Peyer's patch (tissue), 4 donors: ENCODE measurements at regions not wholly inside any gene's neighbourhood (a gene's known extent, or its start where the extent isn't known, plus 50 kb on each side); places are given as distances from the start of the nearest gene placed in this dataset.

Experiments
- DNase-seq, 3 donors: peaks; one replicate each; pipeline ENCODE4 v3.0.0-alpha.2; 2017 to 2019
- H3K27ac ChIP-seq, 4 donors: fragments of 200-600 bp; sonication (generic); one replicate each; pipeline ENCODE4 v1.5.1; 2016 to 2019
- H3K27me3 ChIP-seq, 2 donors: fragments of 200-600 bp; sonication (generic); one replicate each; pipeline ENCODE4 v1.5.1; 2019
- H3K36me3 ChIP-seq, 3 donors: fragments of 200-600 bp; sonication (generic); one replicate each; pipeline ENCODE4 v1.5.1; 2016 to 2019
- H3K4me1 ChIP-seq, 4 donors: fragments of 200-600 bp; sonication (generic); one replicate each; pipeline ENCODE4 v1.5.1; 2016 to 2019
- H3K4me3 ChIP-seq, 4 donors: fragments of 200-600 bp; sonication (generic); 1 replicate in 3 of 4; 2 replicates in 1 of 4; pipeline ENCODE4 v1.5.1; 2016 to 2019; ENCODE audit warnings: mild to moderate bottlenecking in 1 of 4
- H3K9me3 ChIP-seq, 4 donors: fragments of 200-600 bp; sonication (generic); one replicate each; pipeline ENCODE4 v1.5.1; 2016 to 2019; ENCODE audit warnings: mild to moderate bottlenecking in 1 of 4
- POLR2A ChIP-seq, 2 donors: fragments of 450-650 bp; IDR thresholded peaks; one replicate each; pipeline ENCODE4 v1.5.1; 2017; ENCODE audit warnings: antibody characterized with exemption in 2 of 2, mild to moderate bottlenecking in 2 of 2, moderate library complexity in 2 of 2
- TF ChIP-seq, protein P1 (sequence below), 6 experiments: fragments of 450-650 bp in 4 of 6; fragments of 200-600 bp in 2 of 6; sonication (generic) in 1 of 6; IDR thresholded peaks; one replicate each; pipeline ENCODE4 v1.5.1; 2017 to 2019; ENCODE audit warnings: antibody characterized with exemption in 6 of 6, mild to moderate bottlenecking in 3 of 6, moderate library complexity in 1 of 6

DNA sequence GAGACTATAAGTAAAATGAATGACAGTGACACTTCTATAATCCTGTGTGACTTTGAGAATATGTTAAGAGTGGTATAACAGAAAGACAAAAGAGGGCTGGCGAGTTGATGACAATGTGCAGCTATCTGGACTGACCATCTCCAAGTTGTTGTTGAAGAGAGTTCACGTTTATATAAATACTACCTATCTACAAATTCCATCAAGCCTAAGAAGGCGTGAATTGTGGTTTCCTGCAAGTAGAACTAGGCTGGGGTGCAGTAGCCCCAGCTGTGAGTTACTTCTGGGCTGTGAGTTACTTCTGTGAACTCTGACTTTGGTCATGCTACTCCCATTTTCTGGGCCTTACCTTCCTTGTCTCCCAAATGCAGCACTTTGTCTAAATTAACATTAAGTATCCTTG is 561.0 kb downstream of the TBC1D4 start:
- H3K9me3 ChIP-seq: no peaks in the 10 kb centered on the region
- no peak for DNase-seq
- no peak overlapping the region for H3K4me3 ChIP-seq
- no peaks in the 10 kb centered on the region for H3K4me1 ChIP-seq
- H3K36me3 ChIP-seq: no peaks in the 10 kb centered on the region
- H3K27me3 ChIP-seq: no peaks in the 10 kb centered on the region
- TF ChIP-seq POLR2A (IDR thresholded peaks at IDR 0.05): no peak
- TF ChIP-seq, protein P1, sequence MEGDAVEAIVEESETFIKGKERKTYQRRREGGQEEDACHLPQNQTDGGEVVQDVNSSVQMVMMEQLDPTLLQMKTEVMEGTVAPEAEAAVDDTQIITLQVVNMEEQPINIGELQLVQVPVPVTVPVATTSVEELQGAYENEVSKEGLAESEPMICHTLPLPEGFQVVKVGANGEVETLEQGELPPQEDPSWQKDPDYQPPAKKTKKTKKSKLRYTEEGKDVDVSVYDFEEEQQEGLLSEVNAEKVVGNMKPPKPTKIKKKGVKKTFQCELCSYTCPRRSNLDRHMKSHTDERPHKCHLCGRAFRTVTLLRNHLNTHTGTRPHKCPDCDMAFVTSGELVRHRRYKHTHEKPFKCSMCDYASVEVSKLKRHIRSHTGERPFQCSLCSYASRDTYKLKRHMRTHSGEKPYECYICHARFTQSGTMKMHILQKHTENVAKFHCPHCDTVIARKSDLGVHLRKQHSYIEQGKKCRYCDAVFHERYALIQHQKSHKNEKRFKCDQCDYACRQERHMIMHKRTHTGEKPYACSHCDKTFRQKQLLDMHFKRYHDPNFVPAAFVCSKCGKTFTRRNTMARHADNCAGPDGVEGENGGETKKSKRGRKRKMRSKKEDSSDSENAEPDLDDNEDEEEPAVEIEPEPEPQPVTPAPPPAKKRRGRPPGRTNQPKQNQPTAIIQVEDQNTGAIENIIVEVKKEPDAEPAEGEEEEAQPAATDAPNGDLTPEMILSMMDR (IDR thresholded peaks at IDR 0.05): no peak
- H3K27ac ChIP-seq: no peak overlapping the region

DNA sequence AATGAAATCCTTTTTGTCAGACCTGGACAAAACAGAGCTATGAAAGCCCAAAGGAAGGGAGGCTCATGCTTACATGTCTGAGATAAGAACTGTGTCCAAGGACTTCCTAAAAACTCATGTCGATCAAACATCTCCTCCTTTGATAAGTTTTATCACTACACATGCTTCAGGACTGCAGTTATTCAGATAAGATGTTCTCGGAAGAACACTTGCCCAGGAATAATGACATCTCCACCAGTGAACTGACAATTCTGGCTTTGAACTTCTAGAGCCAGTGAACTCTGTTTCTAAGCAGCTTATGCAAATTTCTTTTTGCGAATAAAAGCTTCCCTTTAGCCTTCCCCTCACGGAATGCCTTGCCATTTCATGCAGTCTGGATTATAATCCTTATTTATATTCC is 561.6 kb downstream of the TBC1D4 start:
- Histone ChIP-seq H3K9me3 (no peaks in the 10 kb centered on the region), H3K4me3 (no peak overlapping the region), H3K4me1 (no peaks in the 10 kb centered on the region), H3K36me3 (no peaks in the 10 kb centered on the region), H3K27ac (no peak overlapping the region), H3K27me3 (no peaks in the 10 kb centered on the region)
- TF ChIP-seq, protein P1 (IDR thresholded peaks at IDR 0.05): no peak
- no peak for TF ChIP-seq POLR2A (IDR thresholded peaks at IDR 0.05)
- DNase-seq: no peak

DNA sequence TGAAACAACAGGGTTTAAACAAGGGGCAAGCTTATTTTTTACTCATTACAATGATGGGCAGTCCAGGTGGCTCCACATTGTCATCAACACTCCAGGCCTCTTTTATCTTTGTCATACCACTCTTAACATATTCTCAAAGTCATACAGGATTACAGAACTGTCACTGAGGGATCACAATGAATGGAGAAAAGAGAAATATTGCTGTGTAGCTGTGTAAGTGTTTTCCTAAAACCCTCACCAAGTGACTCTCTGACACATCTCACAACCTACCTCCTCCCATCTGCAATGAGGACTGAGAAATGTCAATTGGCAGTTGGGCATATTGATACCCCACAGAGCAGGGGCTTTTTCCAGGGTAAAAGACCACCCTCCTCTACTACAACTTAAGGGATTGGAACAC is 562.1 kb downstream of the TBC1D4 start:
- H3K27ac ChIP-seq: no peak overlapping the region
- TF ChIP-seq POLR2A (IDR thresholded peaks at IDR 0.05): no peak
- H3K4me3 ChIP-seq: no peak overlapping the region

DNA sequence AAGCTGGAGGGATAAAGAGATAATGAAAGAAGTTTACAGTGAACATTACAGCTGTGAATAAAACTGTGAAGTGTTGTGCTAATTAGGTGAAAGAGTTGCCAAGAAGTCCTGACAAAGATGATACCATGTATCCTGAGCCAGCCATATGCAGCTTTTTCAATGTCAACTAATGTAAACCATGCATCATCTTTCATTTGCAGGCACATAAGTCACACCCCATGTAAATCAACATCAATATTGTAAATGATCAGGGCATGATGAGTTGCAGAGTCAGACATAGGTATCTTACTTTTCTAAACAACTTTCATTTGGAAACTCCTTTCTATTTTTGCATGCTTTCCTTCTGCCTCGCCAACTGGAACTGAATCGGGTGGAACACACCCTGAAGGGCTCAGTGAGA is 569.1 kb downstream of the TBC1D4 start:
- Histone ChIP-seq H3K4me3 (no peak overlapping the region), H3K27me3 (no peaks in the 10 kb centered on the region), H3K36me3 (no peaks in the 10 kb centered on the region), H3K4me1 (no peaks in the 10 kb centered on the region), H3K9me3 (no peaks in the 10 kb centered on the region), H3K27ac (no peak overlapping the region)
- TF ChIP-seq, protein P1 (IDR thresholded peaks at IDR 0.05): no peak
- no peak for TF ChIP-seq POLR2A (IDR thresholded peaks at IDR 0.05)
- DNase-seq: no peak

More for the DNA sequence above, 562.1 kb downstream of the TBC1D4 start:
- Histone ChIP-seq H3K9me3 (no peaks in the 10 kb centered on the region), H3K27me3 (no peaks in the 10 kb centered on the region), H3K4me1 (no peaks in the 10 kb centered on the region), H3K36me3 (no peaks in the 10 kb centered on the region)
- DNase-seq: no peak

DNA sequence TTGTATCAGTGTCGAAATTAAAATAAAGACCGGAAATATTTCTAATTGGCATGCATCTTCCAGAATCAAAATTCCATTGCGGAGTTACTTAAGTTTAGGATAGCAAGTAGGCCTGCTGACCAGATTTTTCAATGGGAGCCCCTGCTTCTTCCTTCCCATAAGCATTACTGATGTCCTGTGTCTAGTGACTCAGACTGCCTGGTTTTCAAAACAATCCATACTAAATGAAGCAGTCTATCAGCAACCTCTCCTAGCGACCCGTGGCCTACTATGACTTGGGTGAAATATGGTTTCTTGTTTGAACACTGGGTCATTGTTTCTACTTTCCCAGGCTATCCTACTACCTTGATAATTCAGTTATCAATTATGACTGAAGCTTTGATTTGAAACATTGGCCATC is 571.6 kb downstream of the TBC1D4 start:
- Histone ChIP-seq H3K9me3 (no peaks in the 10 kb centered on the region), H3K4me3 (no peak overlapping the region), H3K36me3 (no peaks in the 10 kb centered on the region), H3K27me3 (no peaks in the 10 kb centered on the region), H3K27ac (no peak overlapping the region), H3K4me1 (no peaks in the 10 kb centered on the region)
- TF ChIP-seq, protein P1 (IDR thresholded peaks at IDR 0.05): no peak
- no peak for TF ChIP-seq POLR2A (IDR thresholded peaks at IDR 0.05)
- DNase-seq: no peak

DNA sequence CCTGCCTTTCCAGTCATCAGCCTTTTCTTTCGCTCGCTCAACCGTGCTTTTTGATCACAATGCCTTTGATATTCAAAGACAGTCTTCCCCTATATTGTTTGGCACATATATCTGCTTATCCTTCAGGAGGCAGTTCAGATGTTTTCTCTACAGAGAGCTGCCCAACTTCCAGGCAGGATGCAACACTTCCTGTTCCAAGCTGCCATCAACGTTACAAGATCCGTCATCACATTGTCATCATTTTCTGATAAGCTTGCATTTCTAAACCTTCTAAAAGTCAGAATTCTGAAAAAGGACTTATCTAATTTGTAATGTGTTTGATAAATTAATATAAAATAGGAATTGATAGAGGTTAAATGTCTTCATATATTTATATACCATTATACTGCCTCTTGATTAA is 574.2 kb downstream of the TBC1D4 start:
- Histone ChIP-seq H3K4me1 (no peaks in the 10 kb centered on the region), H3K9me3 (no peaks in the 10 kb centered on the region), H3K27ac (no peak overlapping the region), H3K27me3 (no peaks in the 10 kb centered on the region), H3K4me3 (no peak overlapping the region), H3K36me3 (no peaks in the 10 kb centered on the region)
- no peak for DNase-seq
- no peak for TF ChIP-seq POLR2A (IDR thresholded peaks at IDR 0.05)
- TF ChIP-seq, protein P1 (IDR thresholded peaks at IDR 0.05): no peak
